GM19351 (cell line): ENCODE measurements at regions not wholly inside any gene's neighbourhood (a gene's known extent, or its start where the extent isn't known, plus 50 kb on each side); places are given as distances from the start of the nearest gene placed in this dataset.

Experiments used
- ATAC-seq: cut with Tn5 transposase; IDR thresholded peaks from one replicate; pipeline ENCODE4 v1.9.1; 2021; ENCODE audit warnings: mild to moderate bottlenecking, moderate library complexity; ENCODE audit not compliant: unreplicated experiment

GRCh38 chr9:19941874-19942273 is 153.0 kb upstream of the SLC24A2 start:
- ATAC-seq: no peak

DNA sequence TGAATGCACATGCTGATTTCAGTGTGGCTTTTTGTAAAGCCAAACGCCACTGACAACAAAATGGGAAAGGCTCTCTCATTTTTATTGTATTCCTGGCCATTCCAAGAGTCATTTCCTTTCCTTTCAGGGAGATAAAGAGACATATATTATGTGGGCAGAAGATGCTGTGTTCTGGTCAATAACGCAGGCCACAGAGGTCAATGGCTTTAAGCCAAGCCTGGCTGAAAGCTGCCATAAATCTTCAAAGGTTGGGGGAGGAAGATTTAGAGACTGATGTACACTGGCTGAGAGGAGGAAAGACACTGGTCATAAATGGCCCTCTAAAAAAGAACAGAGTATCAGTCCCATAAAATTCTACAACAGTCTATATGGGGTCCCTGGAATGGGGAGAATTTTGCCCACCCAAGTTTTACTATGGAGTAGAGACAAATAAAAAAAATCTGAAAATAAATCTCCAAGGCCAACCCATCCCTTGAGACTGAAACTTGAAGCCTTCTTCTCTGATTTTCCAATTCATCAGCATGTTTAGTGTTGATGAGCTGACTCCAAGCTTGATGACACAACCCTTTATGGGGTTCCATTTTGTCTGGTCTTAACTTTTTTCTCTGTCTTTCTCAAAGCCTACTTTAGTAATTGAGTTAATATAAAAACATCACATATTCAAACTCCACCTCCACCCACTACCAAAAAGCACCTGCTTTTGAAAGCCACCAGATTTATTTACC is 152.1 kb upstream of the SLC24A2 start:
- no peak for ATAC-seq

DNA sequence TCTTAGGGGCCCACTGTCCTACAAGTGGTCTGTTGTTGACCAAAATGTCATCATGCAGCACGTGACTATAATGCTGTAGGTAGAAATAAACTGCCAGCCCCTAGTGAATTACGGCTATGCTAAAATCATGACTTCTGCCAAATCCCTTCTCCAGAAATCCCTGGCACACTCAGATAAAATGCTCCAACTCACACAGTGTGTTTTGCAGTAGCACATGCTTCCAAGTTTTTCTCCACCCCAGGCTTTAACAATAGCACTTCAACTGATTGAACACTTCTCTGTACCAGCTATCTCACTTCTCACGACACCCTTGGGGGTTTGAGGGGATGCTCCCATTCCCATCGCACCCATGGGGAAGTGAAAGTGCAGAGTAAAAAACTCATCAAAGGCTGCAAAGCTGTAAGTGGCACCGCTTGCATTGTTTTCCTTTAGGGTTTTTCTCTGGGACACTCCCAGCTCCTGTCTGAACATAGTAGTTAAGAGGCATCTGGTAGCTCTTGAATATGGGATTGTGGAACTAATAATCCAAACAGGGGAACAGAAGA is 151.0 kb upstream of the SLC24A2 start:
- no peak for ATAC-seq

DNA sequence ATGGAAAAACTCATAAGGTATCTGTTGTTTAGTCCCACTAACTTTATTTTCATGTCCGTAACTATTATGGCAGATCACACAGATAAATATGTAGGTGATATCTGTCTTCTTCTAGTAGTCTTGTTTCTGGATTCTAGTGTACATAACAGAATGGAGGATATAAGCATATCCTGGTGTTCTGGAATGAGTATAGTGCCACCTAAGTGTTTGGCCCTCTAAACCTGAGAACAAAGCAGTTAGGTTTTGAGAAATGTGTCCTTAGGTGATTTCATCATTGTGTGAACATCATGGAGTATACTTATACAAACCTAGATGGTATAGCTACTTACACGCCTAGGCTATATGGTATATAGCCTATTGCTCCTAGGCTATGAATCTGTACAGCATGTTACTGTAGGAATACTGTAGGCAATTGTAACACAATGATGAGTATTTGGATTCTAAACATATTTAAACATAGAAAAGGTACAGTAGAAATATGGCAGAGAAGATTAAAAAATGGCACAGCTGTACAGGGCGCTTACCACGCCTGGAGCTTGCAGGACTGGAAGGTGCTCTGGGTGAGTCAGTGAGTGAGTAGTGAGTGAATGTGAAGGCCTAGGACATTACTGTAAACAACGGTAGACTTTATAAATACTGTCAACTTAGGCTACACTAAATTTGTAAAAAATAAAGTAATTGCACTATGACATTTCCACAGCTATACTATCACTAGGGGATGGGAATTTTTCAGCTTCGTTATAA is 150.3 kb upstream of the SLC24A2 start:
- no peak for ATAC-seq

GRCh38 chr9:19937121-19937520 is 148.3 kb upstream of the SLC24A2 start:
- ATAC-seq: no peak

GRCh38 chr9:19936598-19936997 is 147.8 kb upstream of the SLC24A2 start:
- ATAC-seq: no peak

GRCh38 chr9:19935422-19935821 is 146.6 kb upstream of the SLC24A2 start:
- ATAC-seq: no peak

GRCh38 chr9:19934301-19934871 is 145.5 kb upstream of the SLC24A2 start:
- no peak for ATAC-seq

DNA sequence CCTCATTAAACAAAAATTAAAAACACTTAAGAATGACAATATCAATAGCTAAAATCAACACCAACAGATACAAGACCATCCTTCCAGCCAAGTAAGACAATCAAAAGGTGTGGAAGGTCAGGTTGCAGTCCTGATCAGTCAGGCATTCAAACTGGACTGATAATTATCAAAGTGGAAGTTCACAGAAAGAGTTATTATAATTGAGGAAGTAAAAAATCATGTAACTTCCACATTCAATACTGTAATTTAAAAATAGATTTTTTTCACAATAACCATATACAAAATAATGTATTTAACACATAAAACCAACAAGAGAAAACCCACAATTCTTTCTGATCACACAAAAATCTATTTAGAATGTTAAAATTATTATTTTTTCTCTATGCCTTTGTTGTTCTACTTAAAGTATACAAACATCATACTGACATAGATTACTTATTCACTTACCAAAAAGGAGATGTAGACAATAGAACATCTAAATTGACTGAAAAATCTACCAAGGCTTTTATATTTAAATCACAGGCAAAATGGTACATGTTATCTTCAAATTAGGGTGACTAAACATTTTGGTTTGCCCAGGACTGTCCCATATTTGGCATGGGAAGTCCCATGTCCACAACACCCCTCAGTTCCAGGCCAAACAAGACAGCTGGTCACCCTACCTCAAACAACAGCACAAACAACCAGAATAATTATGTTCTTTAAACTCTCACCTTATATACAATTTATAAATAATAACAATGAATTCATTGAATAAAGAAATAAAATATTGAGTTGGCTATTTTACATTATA is 142.5 kb upstream of the SLC24A2 start:
- ATAC-seq: no peak

DNA sequence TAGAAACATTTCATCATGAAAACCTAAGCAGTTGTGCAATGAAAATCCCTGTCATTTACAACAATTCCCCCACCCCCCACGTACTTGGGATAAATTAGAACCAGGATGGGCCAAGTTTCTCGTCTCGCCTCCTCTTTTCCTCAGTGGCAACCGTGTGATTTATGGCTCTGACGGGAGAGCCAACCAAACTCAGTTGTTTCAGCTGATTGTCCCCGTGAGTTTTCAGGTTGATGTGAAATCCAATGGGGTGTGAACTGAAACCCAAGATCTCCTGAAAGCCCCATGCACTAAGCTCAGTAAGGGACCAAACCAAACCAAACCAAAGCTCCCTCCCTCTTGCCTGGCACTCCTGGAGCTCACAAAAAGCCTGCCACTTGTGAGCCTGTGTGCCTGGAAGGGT is 138.7 kb upstream of the SLC24A2 start:
- ATAC-seq: no peak

DNA sequence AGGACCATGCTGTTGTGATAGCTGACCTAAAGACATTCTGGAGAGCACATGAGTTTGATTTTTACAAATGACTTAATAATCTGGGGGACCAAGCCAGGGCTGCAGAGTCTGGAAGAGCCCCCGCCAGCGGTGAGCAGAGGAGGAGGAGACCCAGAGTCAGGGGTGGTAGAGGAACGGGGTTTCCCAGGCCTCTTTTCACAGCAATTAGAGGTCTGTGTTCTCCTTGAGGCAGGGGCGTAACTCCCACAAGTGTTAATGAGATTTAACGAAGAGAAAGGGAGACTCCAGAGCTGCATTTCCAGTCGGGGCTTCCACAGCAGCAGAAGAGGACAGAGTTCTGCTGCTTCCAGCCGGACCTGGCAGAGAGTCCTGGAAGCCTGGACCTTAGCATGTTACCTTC is 137.9 kb upstream of the SLC24A2 start:
- ATAC-seq: no peak

DNA sequence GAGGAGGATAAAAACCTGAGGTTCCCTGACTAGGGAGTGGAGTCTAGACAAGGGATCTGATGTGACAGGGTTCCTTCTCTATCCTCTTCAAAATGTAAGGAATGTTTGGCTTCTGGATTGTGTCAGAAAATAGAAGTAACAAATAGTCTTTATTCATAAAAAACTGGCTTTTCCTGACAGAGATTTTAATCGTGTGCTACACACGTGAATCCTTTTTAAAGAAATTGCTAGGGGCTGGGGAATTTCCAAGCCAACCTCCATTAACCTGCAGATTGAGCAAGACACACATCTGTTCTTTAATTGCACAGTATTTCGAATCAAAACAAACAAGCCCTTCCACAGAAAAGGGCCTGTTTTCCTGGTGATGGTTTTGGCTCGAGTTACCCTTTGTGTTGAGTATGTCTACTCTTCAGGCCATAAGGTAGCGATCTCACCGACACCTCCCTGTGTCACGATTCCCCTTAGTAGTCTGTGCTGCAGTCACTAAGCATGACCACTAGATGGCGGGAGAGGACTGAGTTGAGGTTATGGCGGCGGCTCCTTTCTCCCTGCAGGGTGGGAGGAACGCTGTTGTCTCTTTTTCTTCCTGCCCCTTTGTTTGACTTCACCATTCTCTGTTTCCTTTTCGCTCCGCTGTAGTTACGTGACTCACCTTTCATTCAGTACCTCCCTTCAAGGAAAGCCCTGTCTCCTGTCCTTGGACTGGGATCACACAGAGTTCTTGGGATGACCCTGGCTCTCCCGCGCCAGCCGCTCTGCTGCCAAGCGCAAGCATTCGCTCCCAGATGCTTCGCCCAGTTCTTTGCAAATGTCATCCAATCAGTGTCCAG is 137.1 kb upstream of the SLC24A2 start:
- ATAC-seq: peak; percentile 99

DNA sequence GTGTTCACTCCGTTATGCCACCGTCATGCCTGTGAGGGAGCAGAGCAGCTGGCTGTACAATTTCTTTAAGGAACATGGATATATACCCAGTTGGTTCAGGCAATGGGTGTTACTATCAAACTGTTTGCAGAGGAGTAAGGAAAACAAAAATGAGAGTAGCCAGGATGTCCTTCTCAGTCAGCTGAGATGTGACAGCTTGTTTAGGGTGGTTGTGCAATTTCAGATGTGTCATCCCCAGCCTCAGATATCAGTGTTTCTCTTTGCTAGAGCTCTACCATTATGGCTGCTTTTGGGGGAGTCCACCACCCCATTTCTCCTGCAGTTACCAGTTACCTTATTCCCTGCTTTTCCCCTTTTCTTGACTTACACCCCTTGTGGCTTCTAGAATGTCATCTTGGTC is 135.2 kb upstream of the SLC24A2 start:
- ATAC-seq: no peak

GRCh38 chr9:19922476-19923118 is 133.8 kb upstream of the SLC24A2 start:
- ATAC-seq: no peak

DNA sequence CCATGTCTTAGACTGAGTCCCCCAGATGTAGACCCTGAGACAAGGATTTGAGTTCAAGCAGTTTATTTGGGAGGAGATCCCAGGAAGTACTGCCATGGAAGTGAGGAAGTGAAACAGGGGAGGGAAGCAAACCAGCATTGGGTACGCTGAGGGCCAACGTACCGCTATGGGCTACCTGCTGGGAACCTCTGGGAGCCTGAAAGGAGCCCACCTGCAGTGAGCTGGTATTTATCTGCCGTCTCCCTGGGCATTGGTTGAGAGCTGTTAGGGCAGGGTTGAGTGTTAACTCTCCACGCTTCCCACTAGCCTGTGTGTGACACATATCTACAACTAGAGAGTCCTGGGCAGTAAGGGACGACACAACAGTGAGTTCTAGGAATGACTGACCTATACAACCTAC is 131.6 kb upstream of the SLC24A2 start:
- ATAC-seq: no peak

DNA sequence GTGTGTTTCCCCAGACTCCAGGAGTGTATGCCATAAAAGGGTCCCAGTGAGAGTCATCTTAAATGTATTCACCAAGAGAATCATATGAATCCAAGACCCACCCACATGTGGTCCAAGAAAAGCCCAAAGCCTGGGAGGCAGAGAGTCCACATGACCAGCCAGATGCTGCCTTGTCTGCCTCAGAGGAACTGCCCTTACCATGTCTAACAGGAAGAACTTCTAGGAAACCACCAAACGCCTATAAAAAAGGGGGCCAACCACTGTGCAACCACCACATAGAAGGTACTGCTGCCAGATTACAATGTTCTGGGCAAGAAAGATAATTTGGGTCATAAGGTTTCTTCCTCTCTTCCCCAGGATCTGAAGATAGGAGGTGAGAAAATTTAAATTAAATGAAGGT is 129.8 kb upstream of the SLC24A2 start:
- no peak for ATAC-seq

GRCh38 chr9:19914044-19914443 is 125.2 kb upstream of the SLC24A2 start:
- ATAC-seq: no peak

GRCh38 chr9:19913151-19913550 is 124.3 kb upstream of the SLC24A2 start:
- ATAC-seq: no peak

DNA sequence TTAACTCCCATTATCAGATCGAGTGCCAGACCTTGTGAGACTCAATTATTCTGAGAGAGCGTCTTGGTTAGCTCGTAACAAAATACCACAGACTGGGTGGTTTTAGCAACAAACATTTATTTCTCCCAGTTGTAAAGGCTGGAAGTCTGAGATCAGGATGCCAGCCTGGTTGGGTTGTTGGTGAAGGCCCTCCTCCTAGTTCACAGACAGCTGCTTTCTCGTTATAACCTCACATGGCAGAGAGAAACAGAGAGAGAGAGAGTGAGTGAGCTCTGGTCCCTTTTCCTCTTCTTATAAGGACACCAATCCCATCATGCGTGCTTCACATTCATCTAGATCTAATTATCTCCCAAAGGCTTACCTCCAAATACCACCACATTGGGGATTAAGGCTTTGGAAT is 114.2 kb upstream of the SLC24A2 start:
- ATAC-seq: no peak

GRCh38 chr9:19901586-19901985 is 112.7 kb upstream of the SLC24A2 start:
- no peak for ATAC-seq
